Epithelial cell of esophagus (primary cell): ENCODE measurements at regions not wholly inside any gene's neighbourhood (a gene's known extent, or its start where the extent isn't known, plus 50 kb on each side); places are given as distances from the start of the nearest gene placed in this dataset.

Source experiments
- DNase-seq: peaks from one replicate; pipeline ENCODE4 v3.0.0; 2010; ENCODE audit warnings: low read depth
- H3K4me3 ChIP-seq: 2 replicates; pipeline ENCODE4 v1.5.1; 2011; ENCODE audit warnings: mild to moderate bottlenecking, low read length, control low read depth
- TF ChIP-seq, protein P1 (sequence below): IDR thresholded peaks from 2 replicates; pipeline ENCODE4 v1.5.1; 2011; ENCODE audit warnings: low read depth, mild to moderate bottlenecking, low read length, control low read depth, inconsistent platforms; ENCODE audit not compliant: insufficient read depth; ENCODE audit errors: missing control alignments

GRCh38 chr7:28231176-28231575, 50.6 kb upstream of the JAZF1 start:
- TF ChIP-seq, protein P1, sequence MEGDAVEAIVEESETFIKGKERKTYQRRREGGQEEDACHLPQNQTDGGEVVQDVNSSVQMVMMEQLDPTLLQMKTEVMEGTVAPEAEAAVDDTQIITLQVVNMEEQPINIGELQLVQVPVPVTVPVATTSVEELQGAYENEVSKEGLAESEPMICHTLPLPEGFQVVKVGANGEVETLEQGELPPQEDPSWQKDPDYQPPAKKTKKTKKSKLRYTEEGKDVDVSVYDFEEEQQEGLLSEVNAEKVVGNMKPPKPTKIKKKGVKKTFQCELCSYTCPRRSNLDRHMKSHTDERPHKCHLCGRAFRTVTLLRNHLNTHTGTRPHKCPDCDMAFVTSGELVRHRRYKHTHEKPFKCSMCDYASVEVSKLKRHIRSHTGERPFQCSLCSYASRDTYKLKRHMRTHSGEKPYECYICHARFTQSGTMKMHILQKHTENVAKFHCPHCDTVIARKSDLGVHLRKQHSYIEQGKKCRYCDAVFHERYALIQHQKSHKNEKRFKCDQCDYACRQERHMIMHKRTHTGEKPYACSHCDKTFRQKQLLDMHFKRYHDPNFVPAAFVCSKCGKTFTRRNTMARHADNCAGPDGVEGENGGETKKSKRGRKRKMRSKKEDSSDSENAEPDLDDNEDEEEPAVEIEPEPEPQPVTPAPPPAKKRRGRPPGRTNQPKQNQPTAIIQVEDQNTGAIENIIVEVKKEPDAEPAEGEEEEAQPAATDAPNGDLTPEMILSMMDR = no peak
- no peak for DNase-seq
- H3K4me3 ChIP-seq = no peak overlapping the region

GRCh38 chr7:28236560-28236959, 56.0 kb upstream of the JAZF1 start:
- TF ChIP-seq, protein P1 = no peak
- H3K4me3 ChIP-seq = no peak overlapping the region
- DNase-seq = no peak

- no peak overlapping the region for H3K4me3 ChIP-seq
- DNase-seq = no peak
- TF ChIP-seq, protein P1 = no peak
Observed at GRCh38 chr7:28237363-28237762, 56.8 kb upstream of the JAZF1 start.

GRCh38 chr7:28239823-28240204, 59.2 kb upstream of the JAZF1 start:
- DNase-seq = no peak
- H3K4me3 ChIP-seq = no peak overlapping the region

DNA sequence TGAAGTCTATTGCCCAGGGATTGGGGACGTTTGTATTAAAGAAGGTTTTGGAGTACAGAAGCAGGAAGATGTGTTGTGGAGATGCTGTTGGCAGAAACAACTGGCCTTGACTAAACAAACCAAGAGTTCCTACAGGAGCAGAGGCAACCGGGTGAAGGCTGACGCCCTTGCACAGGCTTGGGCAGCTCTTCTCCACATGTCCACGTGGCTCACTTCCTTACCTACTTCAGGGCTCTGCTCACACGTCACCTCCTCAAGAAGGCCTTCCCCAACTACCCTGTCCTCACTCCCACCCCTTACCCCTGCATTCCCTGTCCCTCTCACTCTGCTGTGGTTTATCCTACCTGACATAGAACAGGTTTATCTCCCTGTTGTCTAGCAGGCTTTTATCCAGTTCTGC, 59.9 kb upstream of the JAZF1 start:
- DNase-seq = no peak
- H3K4me3 ChIP-seq = no peak overlapping the region
- TF ChIP-seq, protein P1 = no peak

More at GRCh38 chr7:28239823-28240204, 59.2 kb upstream of the JAZF1 start:
- TF ChIP-seq, protein P1 = no peak

- DNase-seq = no peak
- H3K4me3 ChIP-seq = no peak overlapping the region
- TF ChIP-seq, protein P1 = no peak
Observed at GRCh38 chr7:28243861-28244260, 63.3 kb upstream of the JAZF1 start.

GRCh38 chr7:28245123-28245878, 64.7 kb upstream of the JAZF1 start:
- no peak overlapping the region for H3K4me3 ChIP-seq
- DNase-seq = no peak
- TF ChIP-seq, protein P1 = no peak
